Esophagus muscularis mucosa (tissue), 4 donors: ENCODE measurements at regions not wholly inside any gene's neighbourhood (a gene's known extent, or its start where the extent isn't known, plus 50 kb on each side); places are given as distances from the start of the nearest gene placed in this dataset.
"Not testable (repeated sequence)": the region's sequence is repeated elsewhere in the genome, so short reads cannot be mapped to it uniquely, and the experiment has no call there.

Source experiments
- DNase-seq: peaks from one replicate; pipeline ENCODE4 v3.0.0-alpha.2; 2017; ENCODE audit errors: extremely low spot score
- H3K27ac ChIP-seq, 4 donors: fragments of 200-600 bp; sonication (generic); replicated peaks in 1 of 4; 1 replicate in 3 of 4; 2 replicates in 1 of 4; pipeline ENCODE4 v1.5.1; 2016 to 2019; ENCODE audit warnings: mild to moderate bottlenecking in 1 of 4
- H3K27me3 ChIP-seq, 4 donors: fragments of 200-600 bp; sonication (generic); one replicate each; pipeline versions ENCODE4 v1.5.1 to v1.6.0; 2016 to 2019
- H3K36me3 ChIP-seq, 4 donors: fragments of 200-600 bp; sonication (generic); one replicate each; pipeline ENCODE4 v1.5.1; 2016 to 2019
- H3K4me1 ChIP-seq, 4 donors: fragments of 200-600 bp; sonication (generic); one replicate each; pipeline ENCODE4 v1.5.1; 2016 to 2019
- H3K4me3 ChIP-seq, 4 donors: fragments of 200-600 bp; sonication (generic); 1 replicate in 2 of 4; 2 replicates in 2 of 4; pipeline ENCODE4 v1.5.1; 2016 to 2019; ENCODE audit warnings: mild to moderate bottlenecking in 4 of 4, moderate library complexity in 1 of 4
- H3K9me3 ChIP-seq, 4 donors: fragments of 200-600 bp; sonication (generic); 1 replicate in 3 of 4; 2 replicates in 1 of 4; pipeline ENCODE4 v1.5.1; 2016 to 2019
- EP300 ChIP-seq: sonication (generic); formaldehyde crosslinking; IDR thresholded peaks from one replicate; pipeline ENCODE4 v1.6.1; 2017; ENCODE audit warnings: antibody characterized with exemption
- POLR2A ChIP-seq: fragments of 450-650 bp; IDR thresholded peaks from one replicate; pipeline ENCODE4 v1.6.1; 2017; ENCODE audit warnings: antibody characterized with exemption, moderate library complexity, mild to moderate bottlenecking, low read depth
- POLR2AphosphoS5 ChIP-seq, 2 donors: sonication (generic); formaldehyde crosslinking; IDR thresholded peaks; one replicate each; pipeline ENCODE4 v1.6.1; 2017; ENCODE audit warnings: antibody characterized with exemption in 2 of 2
- WGBS: methylation state at CpG from one replicate; pipeline ENCODE4 v1.1.5; 2018; 5-methylcytosine and 5-hydroxymethylcytosine counted together
- intact Hi-C: fragments of 100-400 bp; cut with DNase I; formaldehyde crosslinking; loops from one replicate; pipeline ENCODE4 v1.15.1; 2023
- TF ChIP-seq, protein P1 (sequence below), 3 experiments: fragments of 200-600 bp in 2 of 3; fragments of 450-650 bp in 1 of 3; sonication (generic) in 2 of 3; IDR thresholded peaks; one replicate each; pipeline ENCODE4 v1.5.1; 2017 to 2019; ENCODE audit warnings: antibody characterized with exemption in 3 of 3, mild to moderate bottlenecking in 2 of 3, moderate library complexity in 1 of 3

DNA sequence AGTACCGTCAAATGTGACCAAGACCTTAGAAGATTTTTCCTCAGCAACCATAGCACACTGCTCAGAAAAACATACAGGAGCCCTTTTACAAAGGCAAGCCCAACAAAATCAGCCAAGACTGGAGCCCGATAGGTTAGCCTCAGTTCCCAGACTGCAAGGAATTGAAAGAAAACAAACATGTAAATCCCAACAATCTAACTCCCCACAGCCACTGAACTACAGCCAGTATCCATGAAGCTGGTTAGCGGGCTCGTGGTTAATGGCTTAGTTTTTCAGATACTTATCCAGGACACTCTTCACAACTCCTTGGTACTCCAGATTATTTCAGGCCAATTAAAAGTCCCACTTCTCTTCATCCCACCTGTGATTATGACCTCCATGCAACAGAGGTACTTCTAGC is 201.6 kb downstream of the IPMK start:
- Histone ChIP-seq H3K36me3 (no peaks in the 10 kb centered on the region), H3K27me3 (peaks cover 0 to 6% (median 0%) of the 10 kb centered on the region in 4 donors), H3K4me1 (no peaks in the 10 kb centered on the region), H3K4me3 (no peak overlapping the region), H3K27ac (no peak overlapping the region), H3K9me3 (no peaks in the 10 kb centered on the region)
- intact Hi-C loops = no loop called here
- no peak for DNase-seq
- no peak for TF ChIP-seq EP300
- TF ChIP-seq, protein P1, sequence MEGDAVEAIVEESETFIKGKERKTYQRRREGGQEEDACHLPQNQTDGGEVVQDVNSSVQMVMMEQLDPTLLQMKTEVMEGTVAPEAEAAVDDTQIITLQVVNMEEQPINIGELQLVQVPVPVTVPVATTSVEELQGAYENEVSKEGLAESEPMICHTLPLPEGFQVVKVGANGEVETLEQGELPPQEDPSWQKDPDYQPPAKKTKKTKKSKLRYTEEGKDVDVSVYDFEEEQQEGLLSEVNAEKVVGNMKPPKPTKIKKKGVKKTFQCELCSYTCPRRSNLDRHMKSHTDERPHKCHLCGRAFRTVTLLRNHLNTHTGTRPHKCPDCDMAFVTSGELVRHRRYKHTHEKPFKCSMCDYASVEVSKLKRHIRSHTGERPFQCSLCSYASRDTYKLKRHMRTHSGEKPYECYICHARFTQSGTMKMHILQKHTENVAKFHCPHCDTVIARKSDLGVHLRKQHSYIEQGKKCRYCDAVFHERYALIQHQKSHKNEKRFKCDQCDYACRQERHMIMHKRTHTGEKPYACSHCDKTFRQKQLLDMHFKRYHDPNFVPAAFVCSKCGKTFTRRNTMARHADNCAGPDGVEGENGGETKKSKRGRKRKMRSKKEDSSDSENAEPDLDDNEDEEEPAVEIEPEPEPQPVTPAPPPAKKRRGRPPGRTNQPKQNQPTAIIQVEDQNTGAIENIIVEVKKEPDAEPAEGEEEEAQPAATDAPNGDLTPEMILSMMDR (IDR thresholded peaks at IDR 0.05) = no peak
- TF ChIP-seq POLR2AphosphoS5 (IDR thresholded peaks at IDR 0.05) = no peak
- TF ChIP-seq POLR2A = no peak
- 59% methylated on average over 4 of the region's 4 CpGs for WGBS

DNA sequence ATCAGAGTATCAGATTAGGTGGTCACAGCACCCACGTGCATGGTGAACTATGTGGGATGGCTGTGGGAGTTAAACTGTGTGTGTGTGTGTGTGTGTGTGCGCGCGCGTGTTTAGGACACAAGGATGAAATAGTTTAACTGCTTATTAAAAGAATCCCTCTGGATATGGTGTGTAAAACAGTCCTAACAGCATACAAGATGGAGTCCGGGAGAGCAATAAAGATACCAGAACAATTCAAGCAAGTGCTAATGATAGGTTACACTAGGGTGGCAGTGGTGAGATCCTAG is 202.2 kb downstream of the IPMK start:
- H3K9me3 ChIP-seq = no peaks in the 10 kb centered on the region
- no peaks in the 10 kb centered on the region for H3K36me3 ChIP-seq
- H3K27me3 ChIP-seq = peaks cover 0 to 6% (median 0%) of the 10 kb centered on the region in 4 donors
- H3K4me3 ChIP-seq = no peak overlapping the region
- no peak overlapping the region for H3K27ac ChIP-seq
- TF ChIP-seq, protein P1 (IDR thresholded peaks at IDR 0.05) = no peak
- no peak for TF ChIP-seq EP300
- no peak for TF ChIP-seq POLR2AphosphoS5 (IDR thresholded peaks at IDR 0.05)
- no peak for TF ChIP-seq POLR2A
- H3K4me1 ChIP-seq = no peaks in the 10 kb centered on the region
- 57% methylated on average over 6 of the region's 6 CpGs for WGBS
- intact Hi-C loops = no loop called here
- no peak for DNase-seq

DNA sequence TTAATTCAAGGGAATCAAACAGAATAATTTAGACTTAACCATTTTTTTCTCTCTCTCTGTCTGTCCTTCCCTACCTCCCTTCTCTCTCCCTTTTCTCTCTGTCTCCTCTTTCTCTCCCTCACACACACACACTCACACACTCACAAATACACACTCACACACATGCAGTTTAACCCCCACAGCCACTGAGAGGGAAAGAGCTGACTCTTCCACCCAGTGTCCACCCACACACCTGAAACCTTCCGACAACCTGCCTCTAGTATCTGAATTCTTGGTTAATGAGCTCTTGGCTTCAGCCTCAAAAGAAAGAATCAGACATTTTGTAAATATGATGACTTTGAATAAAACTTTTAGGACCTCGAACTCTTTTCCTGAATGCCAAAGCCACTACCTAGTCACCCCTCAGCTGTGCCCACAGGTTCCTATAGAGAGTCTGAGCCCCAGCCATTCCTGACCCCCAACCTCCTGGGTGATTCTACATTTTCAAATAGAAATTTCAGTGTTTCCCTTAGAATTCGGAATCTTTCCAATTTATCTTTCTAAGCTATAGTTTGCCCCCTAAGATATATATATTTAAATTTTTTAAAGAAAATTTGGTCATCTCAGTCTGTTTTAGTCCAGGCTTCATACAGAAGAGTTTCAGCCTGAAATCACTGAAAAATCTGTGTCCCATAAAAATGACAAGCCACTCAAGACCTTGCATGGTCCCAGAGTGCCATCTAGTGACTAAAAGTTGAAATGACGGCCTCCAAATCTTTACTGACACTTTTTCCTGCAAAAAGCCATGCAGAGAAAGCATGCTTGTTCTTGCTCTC is 202.8 kb downstream of the IPMK start:
- no peaks in the 10 kb centered on the region for H3K36me3 ChIP-seq
- no peak overlapping the region for H3K27ac ChIP-seq
- 55% methylated on average over 4 of the region's 4 CpGs for WGBS
- DNase-seq = no peak
- no peak overlapping the region for H3K4me3 ChIP-seq
- H3K27me3 ChIP-seq = peaks cover 0 to 9% (median 0%) of the 10 kb centered on the region in 4 donors
- no peaks in the 10 kb centered on the region for H3K4me1 ChIP-seq
- H3K9me3 ChIP-seq = no peaks in the 10 kb centered on the region
- intact Hi-C loops = no loop called here
- TF ChIP-seq, protein P1 (IDR thresholded peaks at IDR 0.05) = peak in 2 of 3 experiments; percentile 24 to 35
- TF ChIP-seq EP300 = no peak

DNA sequence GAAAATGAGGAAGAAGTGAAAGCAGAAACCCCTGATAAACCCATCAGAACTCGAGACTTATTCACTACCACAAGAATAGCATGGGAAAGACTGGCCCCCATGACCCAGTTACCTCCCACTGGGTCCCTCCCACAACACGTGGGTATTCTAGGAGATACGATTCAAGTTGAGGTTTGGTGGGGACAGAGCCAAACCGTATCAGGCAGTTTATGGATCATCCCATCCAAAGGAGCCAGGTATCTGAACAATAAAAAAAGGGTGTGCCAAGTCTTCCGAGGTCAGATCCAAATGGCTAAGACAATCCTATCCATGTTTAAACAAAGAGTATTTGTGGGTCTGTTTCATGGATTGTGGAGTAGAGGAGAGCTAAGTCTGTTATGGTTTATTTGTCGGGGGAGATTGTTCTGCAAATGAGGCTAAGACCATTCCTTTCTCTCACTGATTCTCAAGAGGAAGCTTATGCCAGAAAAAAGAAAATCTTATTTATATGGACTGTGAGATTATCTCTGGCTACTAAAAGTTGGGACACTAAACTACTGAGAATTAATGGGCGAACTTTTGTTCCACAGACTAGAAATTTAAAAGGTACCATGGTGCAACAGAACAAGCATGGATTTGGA is 203.7 kb downstream of the IPMK start:
- Histone ChIP-seq H3K4me1 (no peaks in the 10 kb centered on the region), H3K27ac (no peak overlapping the region), H3K27me3 (peaks cover 0 to 9% (median 0%) of the 10 kb centered on the region in 4 donors), H3K4me3 (no peak overlapping the region), H3K9me3 (no peaks in the 10 kb centered on the region), H3K36me3 (no peaks in the 10 kb centered on the region)
- intact Hi-C loops = no loop called here
- TF ChIP-seq EP300 (no peak), POLR2AphosphoS5 (IDR thresholded peaks at IDR 0.05) (no peak), POLR2A (no peak)
- TF ChIP-seq, protein P1 (IDR thresholded peaks at IDR 0.05) = no peak
- no peak for DNase-seq
- WGBS = 43% methylated on average over 7 of the region's 7 CpGs

DNA sequence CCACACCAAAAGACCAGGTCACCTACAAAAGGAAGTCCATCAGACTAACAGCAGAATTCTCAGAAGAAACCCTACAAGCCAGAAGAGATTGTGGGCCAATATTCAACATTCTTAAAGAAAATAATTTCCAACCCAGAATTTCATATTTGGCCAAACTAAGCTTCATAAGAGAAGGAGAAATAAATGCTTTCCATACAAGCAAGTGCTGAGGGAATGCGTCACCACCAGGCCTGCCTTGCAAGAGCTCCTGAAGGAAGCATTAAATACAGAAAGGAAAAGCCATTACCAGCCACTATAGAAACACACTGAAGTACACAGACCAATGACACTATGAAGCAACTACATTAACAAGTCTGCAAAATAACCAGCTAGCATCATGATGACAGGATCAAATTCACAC is 209.0 kb downstream of the IPMK start:
- H3K36me3 ChIP-seq, H3K4me3 ChIP-seq, H3K9me3 ChIP-seq, H3K27me3 ChIP-seq, H3K4me1 ChIP-seq, H3K27ac ChIP-seq, DNase-seq, intact Hi-C loops: not testable (repeated sequence)
- 89% methylated on average over 1 of the region's 1 CpG for WGBS
